ENCODE measurements at regions not wholly inside any gene's neighbourhood (a gene's known extent, or its start where the extent isn't known, plus 50 kb on each side); places are given as distances from the start of the nearest gene placed in this dataset.

DNA sequence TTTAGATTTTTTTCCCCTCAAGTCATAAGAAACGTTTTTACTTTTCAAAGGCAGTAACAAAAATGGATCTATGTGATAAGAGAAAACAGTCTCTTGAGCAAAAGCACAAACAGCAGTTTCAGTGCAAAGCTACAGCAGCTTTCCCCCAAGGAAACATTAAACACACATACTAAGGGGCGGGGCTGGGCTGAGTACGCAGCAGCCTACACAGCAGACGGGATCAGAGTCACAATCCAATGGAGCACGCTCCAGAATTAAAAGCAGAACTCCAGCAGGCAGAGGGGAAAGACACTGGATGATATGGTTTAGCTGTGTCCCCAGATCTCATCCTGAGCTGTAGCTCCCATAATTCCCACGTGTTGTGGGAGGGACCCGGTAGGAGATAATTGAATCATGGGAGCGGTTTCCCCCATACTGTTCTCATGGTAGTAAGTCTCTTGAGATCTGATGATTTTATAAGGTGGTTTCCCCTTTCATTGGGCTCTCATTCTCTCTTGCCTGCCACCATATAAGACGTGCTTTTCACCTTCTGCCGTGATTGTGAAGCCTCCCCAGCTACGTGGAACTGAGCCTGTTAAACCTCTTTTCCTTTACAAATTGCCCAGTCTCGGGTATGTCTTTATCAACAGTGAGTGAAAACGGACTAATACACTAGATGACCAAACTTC is 116.2 kb upstream of the SLCO3A1 start:
- intact Hi-C loops (cut with DNase I): no loop called here
- DNase-seq (no peak), ATAC-seq (no peak)

DNA sequence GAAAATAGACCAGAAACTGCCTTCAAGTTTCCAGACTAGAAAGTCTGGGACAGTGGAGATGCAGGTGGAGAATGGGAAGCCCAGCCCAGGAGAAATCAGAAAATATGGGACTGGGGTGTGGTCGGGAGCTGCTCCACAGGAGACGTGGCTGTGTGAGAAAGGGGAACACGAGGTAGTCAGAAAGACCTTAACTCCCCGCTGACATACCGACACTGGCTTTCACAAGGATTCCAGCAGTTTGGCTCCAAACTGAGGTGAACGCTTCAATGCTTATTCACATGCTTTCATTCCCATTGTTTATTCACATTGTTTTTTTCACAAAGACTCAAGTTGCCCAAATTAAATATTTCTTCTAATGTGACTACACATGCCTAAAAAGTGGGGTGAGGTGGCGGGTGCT is 111.5 kb upstream of the SLCO3A1 start:
- DNase-seq (no peak), ATAC-seq (no peak)
- intact Hi-C loops (cut with DNase I): no loop called here

DNA sequence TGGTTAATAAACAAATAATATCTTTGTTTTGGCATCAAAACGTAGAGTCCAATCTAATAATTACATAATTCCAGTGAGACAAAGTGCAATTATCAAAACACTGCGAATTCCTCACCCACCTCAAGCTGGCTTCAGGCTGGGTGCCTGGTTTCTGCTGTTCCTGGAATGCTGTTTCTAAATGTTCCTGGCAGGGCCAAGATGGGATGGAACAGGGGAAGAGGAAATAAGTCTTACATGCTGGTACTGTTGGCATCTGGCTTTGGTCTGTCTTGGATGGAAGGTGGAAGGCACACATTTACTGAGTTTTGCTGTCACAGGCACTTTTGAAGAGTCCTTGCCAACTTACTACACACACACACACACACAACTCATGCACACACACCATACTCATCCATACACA is 101.9 kb upstream of the SLCO3A1 start:
- intact Hi-C loops (cut with DNase I): no loop called here
- DNase-seq: no peak
- ATAC-seq: peak in 1 of 2 donors; percentile 15

DNA sequence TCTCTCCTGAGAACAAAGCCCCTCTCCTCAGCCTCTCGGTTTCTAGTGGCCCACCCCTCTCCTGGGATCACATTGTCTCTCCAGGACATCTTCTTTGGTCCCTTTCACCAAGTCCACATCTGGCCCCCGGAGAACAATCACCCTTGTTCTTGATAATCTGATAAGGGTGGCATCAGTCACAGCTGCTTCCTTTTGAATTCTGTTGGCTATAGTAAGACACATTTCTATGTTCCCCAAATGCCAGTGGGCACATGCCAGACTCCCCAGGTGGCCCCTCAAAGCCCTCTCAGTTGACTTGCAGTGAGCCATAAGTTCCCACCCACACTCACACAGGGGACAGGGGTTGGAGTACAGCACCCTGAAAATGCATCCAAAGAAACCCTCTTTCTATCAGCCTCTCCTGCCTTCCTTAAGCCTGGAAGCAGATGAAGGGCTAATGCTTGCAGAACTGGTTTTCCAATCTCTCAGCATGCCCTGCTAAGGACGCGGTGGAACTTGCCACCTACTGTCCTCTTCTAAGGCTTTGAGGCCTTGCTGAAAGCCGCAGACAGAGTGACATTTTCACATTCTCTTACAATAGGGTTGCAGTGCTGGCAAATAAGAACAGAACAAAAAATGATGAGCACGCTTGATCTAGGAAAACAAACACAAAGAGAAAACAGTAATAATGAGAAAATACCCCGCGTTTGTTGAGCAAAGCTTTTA is 101.3 kb upstream of the SLCO3A1 start:
- intact Hi-C loops (cut with DNase I): no loop called here
- ATAC-seq: no peak
- no peak for DNase-seq

DNA sequence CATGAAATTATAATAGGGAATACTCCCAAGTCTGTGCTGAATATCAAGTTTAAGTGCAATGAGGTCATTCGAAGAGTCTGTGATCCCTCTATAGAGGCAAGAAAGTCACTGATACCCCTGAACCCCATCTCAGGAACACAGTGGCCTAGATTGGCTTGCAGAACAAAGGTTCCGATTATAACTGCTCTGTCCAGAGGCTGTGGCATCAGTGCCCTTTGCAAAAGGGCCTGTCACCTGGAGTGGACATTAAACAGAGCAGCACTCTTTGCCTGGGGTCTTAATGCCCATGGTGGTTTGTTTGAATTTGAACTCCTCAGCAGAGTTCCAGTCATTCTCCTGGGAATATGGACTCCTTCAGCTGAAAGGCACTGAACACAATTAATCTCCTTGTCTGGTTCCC is 93.9 kb upstream of the SLCO3A1 start:
- DNase-seq (no peak), ATAC-seq (no peak)
- intact Hi-C loops (cut with DNase I): no loop called here

DNA sequence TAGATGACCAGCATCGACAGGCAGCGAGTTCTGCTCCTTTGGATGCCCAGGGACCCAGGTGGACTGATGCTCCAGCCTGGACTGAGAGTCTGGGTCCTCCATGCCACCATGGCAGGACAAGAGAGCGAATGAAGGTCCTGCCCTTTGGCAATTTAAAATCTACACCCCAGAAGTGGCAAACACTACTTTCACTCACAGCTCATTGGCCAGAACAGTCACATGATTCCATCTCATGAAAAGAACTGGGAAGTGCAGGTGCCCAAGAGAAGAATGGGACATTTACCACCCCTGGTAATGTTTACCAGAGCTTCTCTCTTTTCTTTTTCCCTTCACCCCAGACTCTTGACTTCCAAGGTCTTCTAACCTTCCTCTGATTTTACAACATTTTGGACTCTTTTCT is 87.8 kb upstream of the SLCO3A1 start:
- DNase-seq (no peak), ATAC-seq (no peak)
- intact Hi-C loops (cut with DNase I): no loop called here

DNA sequence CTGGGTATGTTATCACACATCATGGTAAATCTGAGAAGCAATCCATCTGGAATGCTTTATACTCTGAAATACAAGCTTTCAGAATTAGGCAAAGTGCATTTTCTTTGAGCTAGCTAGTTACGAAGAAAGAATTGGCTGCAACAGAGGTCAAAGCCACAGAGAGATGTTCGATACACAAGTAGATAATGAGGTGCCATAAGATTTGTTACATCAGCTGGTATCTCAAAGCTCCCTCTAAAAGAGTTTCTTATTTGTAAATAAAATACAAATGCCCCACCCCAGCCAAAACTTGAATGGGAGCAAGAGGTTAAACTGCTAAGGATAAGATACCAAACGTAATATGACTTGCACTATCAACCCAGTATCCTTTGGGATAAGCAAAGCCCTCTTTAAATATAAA is 84.0 kb upstream of the SLCO3A1 start:
- no peak for ATAC-seq
- DNase-seq: no peak
- intact Hi-C loops (cut with DNase I): no loop called here

DNA sequence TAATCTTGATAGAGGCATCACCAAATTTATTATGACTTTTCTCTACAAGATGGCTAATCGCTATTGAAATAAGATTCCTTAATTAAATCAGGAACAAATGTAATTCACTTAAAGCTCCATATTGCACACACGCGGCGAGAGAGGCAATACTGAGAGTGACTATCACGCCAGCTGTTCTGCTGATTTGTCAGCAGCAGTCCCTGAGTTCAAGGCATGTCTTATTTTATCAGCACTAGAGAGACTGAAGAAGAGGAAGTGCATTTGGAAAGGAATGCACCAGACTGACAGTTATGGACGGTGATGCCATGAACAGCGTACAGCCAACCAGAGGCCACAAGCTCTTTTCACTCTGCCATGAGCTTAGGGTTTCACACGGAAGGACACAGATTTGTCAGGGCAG is 83.6 kb upstream of the SLCO3A1 start:
- peak in 1 of 2 donors; percentile 58 for ATAC-seq
- intact Hi-C loops (cut with DNase I): no loop called here
- DNase-seq: no peak

DNA sequence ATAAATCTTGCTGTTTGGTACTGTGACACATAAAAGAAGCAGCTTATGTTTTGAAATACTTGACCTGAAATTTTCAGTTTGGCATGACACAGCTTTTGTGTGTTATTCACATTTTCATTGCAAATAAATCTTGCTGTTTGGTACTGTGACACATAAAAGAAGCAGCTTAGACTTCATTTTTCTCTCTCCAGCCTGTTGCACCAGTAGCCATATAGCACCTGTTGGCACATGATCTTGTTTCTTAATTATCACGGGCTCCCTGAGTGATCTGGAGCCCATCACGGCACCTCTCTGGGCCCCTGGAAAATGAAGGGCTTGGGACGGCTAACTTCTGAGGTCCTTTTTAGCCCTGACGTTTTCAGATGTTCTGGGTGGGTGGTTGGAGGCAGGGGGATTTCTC is 77.4 kb upstream of the SLCO3A1 start:
- DNase-seq: no peak
- ATAC-seq: no peak
- intact Hi-C loops (cut with DNase I): no loop called here

DNA sequence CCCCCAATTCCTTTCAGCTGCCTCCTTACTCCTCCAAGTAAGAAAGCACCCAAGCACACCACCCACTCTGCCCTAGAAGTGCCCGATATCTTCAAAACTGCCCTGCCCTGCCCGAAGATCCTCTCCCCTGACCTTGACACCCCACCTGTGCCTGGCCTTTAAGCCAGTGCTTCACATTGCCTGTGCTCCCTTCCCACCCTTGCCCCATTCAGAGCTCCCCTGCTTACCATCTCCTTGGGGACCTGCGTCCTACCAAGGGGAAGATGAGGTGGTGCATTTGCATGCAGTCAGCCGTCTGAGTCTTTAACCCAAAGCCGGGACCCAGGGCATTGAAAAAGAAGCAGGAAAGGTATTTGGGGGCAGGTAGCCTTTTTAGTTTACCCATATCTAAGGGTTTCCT is 73.5 kb upstream of the SLCO3A1 start:
- DNase-seq: no peak
- intact Hi-C loops (cut with DNase I): no loop called here
- ATAC-seq: no peak

DNA sequence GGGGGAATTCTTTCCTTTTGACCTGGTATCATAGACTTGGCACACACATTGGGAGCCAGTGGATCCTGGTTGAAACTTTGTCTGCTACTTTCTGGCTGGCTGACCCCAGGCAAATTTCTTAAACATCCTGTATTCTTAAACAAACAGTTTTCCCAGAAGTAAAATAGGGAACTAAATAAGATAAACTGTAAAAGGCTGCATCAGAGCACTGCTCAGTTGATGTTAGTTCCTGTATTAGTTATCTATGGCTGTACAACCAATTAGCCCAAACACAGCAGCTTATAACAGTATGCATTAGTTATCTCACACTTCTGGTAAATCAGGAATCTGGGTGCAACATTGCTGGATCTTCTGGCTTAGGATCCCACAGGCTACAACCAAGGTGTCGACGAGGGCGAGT is 73.1 kb upstream of the SLCO3A1 start:
- ATAC-seq: no peak
- no peak for DNase-seq
- intact Hi-C loops (cut with DNase I): no loop called here

DNA sequence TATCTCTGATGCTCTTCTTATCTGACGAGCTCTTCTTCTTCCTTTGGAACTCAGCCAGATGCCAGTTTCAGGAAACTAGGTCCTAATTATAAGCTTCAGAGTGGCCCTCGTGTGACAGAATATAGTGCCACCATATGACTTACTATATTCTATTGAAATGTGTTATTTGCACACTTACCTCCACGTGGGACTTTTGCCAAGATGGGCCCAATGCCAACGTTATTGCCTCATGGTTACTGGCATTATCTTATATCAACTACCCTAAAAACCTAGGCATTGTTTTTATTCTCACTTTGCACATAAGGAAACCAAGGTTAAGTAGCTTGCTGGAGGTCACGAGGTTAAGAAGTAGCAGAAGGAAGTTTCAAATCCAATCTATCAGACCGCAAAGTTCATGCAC is 71.3 kb upstream of the SLCO3A1 start:
- DNase-seq (no peak), ATAC-seq (no peak)
- intact Hi-C loops (cut with DNase I): no loop called here

DNA sequence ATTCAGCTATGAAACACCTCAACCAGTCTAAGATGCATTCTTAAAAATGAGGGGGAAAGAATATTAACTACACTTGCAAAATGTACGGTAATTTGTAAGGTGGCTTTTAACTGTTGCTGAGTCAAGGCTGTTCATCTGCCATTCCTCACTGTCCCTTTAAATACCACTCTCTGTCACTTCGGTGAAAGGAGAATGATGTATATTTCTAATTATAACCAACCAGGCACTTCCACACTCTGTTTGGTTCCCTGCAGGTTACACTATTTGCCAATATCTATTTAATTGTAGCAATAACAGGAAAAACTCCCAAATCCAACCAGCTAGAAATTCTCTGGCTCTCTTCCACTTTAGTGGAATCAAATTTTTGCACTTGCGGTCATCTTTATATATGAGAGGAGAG is 70.5 kb upstream of the SLCO3A1 start:
- ATAC-seq: peak; percentile 76 to 78

DNA sequence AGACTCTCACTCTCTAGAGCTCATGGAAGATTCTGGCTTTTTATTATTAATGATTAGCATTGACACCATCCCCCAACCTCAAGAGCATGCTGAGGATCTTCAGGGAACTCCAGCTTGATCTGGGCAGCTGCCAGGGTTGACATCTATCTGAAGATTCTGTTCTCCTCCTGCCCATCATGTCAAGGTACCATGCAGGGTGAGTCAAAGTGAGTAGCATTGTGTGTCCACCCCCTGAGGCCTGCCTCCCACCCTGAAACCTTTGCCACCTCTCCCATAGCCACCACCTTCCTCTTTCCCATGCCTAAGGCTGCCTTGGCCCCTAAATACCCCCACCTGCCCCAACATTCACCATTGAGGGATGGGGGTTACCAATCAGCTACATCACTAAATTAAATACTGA is 70.1 kb upstream of the SLCO3A1 start:
- ATAC-seq (no peak), DNase-seq (no peak)
- intact Hi-C loops (cut with DNase I): no loop called here

More for the DNA sequence above, 70.5 kb upstream of the SLCO3A1 start:
- DNase-seq: no peak
- intact Hi-C loops (cut with DNase I): no loop called here

DNA sequence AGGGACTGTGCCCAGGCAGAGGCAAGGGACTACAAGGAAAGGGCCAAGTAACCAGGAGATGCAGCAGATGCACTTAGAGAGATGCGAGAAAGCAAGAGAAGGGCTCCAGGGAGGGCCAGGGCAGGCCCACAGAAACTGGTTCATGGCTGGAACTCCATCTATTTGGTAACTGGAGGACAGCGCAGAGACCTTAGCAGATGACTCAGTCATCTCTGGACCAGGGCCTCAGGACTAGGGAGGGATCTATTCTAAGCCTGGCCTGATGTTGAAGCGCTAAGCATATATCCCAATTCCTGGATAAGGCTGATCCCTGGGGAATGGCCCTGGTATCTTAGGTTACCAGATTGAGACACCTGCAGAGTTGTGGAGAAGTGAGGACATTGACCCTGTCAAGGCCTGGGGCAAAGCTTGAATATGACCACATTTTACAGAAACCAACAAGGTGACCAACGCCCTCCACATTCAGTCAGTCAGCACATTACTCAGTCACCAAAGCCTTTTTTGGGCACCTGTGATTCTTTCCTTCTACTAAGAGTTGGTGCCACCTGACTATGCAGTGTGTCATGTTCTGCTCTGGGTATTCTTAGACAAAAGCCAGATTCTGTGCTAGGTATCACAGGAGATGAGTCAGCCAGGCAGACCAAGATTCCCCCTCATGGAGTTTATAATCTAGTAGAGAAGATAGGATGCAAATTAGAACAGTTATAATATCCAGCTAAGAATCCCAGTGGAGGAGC is 68.4 kb upstream of the SLCO3A1 start:
- intact Hi-C loops (cut with DNase I): no loop called here
- ATAC-seq: no peak
- no peak for DNase-seq

DNA sequence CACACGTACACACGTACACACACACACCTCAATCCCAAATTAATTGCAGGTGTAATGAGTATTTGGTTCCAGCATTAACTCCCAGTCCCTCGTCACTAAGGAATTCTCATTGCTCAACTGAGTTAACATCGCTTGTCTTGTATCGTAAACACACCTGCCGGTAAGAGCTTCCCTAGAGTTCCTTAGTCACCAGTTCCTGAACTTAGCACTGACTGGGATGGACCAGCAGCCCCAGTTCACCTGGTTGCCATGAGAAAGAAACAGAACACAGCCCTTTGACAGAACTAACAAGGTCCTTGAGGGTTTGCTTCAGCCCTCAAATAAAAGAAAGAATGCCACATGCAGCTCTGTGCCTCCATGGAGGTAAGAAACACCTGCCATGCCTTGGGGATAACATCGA is 66.3 kb upstream of the SLCO3A1 start:
- ATAC-seq (no peak), DNase-seq (no peak)
- intact Hi-C loops (cut with DNase I): no loop called here

DNA sequence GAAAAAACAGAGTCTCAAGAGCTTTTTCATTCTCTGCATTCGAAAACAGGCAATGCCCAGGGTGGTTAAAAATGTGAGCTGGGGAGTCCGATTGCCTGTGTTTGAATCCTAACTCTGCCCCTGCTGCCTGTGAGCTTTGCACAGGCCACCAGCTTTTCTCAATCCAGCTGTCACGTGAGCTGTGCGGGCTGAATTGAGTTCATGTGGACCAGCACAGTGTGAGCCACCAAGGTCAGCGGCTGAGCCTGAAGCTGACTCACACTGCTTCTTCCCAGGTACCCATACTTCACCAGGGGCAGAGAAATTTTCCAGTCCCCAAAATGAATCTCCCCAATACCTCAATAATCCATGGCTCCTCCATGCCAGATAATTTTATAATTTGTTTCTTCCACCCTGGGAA is 64.4 kb upstream of the SLCO3A1 start:
- intact Hi-C loops (cut with DNase I): no loop called here
- no peak for ATAC-seq

DNA sequence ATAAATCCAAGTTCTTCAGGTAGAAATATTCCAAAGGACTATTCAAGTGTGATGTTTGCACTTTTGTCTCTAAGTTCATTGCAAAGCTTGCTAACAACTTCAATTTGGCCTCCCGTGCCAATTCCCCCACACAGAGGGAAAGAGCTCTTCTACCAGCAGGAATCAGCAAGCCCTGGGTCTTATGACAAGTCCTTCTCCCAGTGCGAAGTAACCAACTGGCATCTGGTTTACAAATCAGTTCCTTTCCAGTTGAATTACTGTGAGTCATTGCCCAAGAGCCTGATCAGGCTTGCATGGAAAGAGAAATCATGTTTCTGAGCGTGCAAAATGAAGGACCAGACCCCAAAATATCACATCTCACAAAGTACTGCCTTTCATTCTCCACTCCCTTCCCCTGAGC is 62.7 kb upstream of the SLCO3A1 start:
- intact Hi-C loops (cut with DNase I): no loop called here
- ATAC-seq (no peak), DNase-seq (no peak)

More for the DNA sequence above, 64.4 kb upstream of the SLCO3A1 start:
- no peak for DNase-seq

DNA sequence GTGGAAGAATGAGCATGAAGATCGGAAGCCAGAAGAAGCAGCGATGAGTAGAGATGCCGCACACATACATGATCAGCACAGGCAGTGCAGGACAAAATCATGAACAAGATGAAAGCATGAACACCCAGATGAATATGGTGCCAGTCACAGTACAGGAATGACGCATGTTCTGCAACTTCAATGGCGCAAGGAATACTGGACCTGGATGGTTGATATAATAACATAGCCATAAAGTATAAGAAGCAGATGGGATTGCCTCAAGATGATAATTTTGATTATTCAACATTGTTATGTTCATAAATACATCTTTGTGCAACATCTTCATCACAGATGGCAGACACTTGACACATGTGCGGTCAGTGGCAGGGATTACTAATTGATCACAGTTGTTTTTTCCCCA is 59.7 kb upstream of the SLCO3A1 start:
- no peak for ATAC-seq
- intact Hi-C loops (cut with DNase I): no loop called here
- DNase-seq: no peak

DNA sequence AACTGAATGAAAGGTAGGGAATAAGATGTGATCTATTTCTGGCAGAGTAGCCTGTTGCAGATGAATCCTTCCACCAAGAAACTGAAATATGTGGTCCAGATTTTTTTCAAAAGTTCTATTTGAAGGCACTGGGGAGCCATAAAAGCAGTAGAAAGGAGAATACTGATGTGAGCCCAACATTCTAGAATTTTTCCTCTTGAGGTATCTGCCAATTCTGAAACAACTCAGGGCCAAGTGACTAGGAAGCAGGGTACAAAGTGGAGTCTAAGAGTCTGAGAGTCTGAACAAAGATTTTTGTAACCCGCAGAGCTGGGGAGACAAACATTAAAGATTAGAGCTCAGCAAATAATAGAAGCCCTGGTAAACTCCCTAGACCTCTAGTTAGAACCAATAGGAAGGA is 58.3 kb upstream of the SLCO3A1 start:
- DNase-seq (no peak), ATAC-seq (no peak)
- intact Hi-C loops (cut with DNase I): no loop called here

All from left cardiac atrium (tissue), 4 donors.